Lower lobe of right lung (tissue), 2 donors: ENCODE measurements at regions not wholly inside any gene's neighbourhood (a gene's known extent, or its start where the extent isn't known, plus 50 kb on each side); places are given as distances from the start of the nearest gene placed in this dataset.

Source experiments
- ATAC-seq, 2 donors: fragments of 200-7000 bp; cut with Tn5 transposase; one replicate each; pipeline ENCODE4 v1.9.1; 2020 to 2022; ENCODE audit warnings: mild to moderate bottlenecking in 2 of 2, moderate library complexity in 2 of 2
- DNase-seq: peaks from one replicate; pipeline ENCODE4 v3.0.0-alpha.2; 2020
- H3K27ac ChIP-seq: fragments of 200-600 bp; one replicate; pipeline ENCODE4 v1.8.0; 2022
- H3K27me3 ChIP-seq: fragments of 200-600 bp; one replicate; pipeline ENCODE4 v1.8.0; 2022; ENCODE audit warnings: low read depth
- H3K36me3 ChIP-seq: fragments of 200-600 bp; one replicate; pipeline ENCODE4 v1.8.0; 2022; ENCODE audit warnings: mild to moderate bottlenecking
- H3K4me1 ChIP-seq: fragments of 200-600 bp; one replicate; pipeline ENCODE4 v1.8.0; 2022
- H3K4me3 ChIP-seq: fragments of 200-600 bp; one replicate; pipeline ENCODE4 v1.8.0; 2022; ENCODE audit warnings: mild to moderate bottlenecking
- H3K9me3 ChIP-seq: fragments of 200-600 bp; one replicate; pipeline ENCODE4 v1.8.0; 2022
- intact Hi-C: fragments of 100-400 bp; cut with DNase I; formaldehyde crosslinking; loops from one replicate; pipeline ENCODE4 v1.11.0; 2022
- TF ChIP-seq, protein P1 (sequence below): fragments of 200-600 bp; IDR thresholded peaks from one replicate; pipeline ENCODE4 v1.8.0; 2022; ENCODE audit warnings: antibody characterized with exemption, mild to moderate bottlenecking
- donor health status: DM: no; HTN: yes; CAD: no; lungs with severe emphysema.

DNA sequence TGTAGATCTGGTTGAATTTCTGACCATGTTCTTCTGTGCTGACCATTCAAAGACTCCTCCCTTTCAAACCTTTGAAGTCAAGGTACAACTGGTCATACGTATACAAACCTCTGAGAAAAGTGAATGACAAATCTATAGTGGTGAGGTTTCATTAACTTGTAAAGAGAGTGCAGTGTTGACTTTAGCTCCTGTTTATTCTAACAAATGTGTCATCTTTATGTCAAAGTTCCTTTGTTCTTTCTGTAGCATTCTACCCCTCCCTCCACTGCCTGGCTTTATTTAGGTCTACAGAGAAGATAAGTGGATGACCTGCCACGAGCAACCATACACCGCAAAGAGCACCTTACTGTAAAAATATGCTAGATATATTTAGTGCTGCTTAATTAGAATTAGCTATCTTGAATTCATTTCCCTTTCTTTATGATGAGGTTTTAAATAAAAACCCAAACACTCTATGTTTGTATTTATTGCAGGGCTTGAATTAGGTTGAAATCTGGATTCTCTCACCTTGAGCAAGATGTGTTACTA is 520.0 kb upstream of the CDH11 start:
- intact Hi-C loops: no loop called here
- no peak for ATAC-seq
- no peak for DNase-seq
- no peaks in the 10 kb centered on the region for H3K36me3 ChIP-seq
- H3K4me1 ChIP-seq: no peaks in the 10 kb centered on the region
- no peak overlapping the region for H3K27ac ChIP-seq
- TF ChIP-seq, protein P1, sequence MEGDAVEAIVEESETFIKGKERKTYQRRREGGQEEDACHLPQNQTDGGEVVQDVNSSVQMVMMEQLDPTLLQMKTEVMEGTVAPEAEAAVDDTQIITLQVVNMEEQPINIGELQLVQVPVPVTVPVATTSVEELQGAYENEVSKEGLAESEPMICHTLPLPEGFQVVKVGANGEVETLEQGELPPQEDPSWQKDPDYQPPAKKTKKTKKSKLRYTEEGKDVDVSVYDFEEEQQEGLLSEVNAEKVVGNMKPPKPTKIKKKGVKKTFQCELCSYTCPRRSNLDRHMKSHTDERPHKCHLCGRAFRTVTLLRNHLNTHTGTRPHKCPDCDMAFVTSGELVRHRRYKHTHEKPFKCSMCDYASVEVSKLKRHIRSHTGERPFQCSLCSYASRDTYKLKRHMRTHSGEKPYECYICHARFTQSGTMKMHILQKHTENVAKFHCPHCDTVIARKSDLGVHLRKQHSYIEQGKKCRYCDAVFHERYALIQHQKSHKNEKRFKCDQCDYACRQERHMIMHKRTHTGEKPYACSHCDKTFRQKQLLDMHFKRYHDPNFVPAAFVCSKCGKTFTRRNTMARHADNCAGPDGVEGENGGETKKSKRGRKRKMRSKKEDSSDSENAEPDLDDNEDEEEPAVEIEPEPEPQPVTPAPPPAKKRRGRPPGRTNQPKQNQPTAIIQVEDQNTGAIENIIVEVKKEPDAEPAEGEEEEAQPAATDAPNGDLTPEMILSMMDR: no peak
- H3K9me3 ChIP-seq: no peaks in the 10 kb centered on the region
- H3K27me3 ChIP-seq: no peaks in the 10 kb centered on the region
- no peak overlapping the region for H3K4me3 ChIP-seq

DNA sequence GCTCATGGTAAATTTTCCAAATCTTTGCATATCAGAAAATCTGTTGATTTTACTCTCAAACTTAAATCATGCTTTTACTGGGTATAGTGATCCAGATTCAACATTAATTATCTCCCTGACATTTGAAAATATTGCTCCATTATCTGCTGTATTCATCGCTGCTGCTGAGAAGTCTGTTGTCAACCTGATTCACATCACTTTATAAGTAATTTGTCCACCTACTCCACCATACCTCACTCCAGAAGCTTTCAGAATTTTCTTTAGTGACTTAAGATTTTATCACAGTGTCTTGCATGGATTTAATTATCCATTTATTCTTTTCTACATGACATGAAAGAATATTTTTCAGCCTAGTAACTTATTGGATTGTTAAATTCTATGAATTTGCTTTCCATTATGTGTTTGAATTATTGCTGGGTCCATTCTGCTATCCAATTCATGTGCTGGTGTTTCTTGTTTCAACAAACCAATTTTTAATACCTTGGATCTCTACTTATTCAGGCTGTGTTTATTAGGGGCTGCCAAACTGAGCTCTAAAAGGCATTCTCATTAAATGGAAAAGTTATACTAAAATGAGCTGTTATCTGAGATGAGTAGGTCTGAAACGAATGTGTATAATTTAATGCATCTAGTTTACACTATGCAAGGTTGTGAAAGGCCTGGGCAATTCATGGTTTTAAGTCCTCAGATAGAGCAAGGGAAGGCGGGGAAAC is 519.3 kb upstream of the CDH11 start:
- intact Hi-C loops: no loop called here
- no peak overlapping the region for H3K4me3 ChIP-seq
- ATAC-seq (no peak), DNase-seq (no peak)
- TF ChIP-seq, protein P1: no peak
- H3K27ac ChIP-seq: no peak overlapping the region
- no peaks in the 10 kb centered on the region for H3K9me3 ChIP-seq
- H3K36me3 ChIP-seq: no peaks in the 10 kb centered on the region
- no peaks in the 10 kb centered on the region for H3K27me3 ChIP-seq
- no peaks in the 10 kb centered on the region for H3K4me1 ChIP-seq

DNA sequence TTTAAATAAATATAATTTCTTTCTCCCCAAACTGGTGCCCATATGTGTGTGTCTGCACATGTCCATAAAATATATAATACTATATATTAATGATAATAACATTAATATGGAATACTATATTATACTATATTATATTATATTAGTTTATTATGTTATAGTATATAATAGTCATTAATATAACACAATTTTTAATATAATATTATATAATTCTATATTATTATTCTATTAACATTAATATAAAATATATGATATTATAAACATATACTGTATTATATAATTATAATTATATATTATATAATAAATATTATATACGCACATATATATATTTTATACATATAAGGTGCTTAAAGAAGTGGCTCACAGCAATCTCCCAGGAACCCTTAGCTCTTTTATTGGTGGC is 513.0 kb upstream of the CDH11 start:
- ATAC-seq (no peak), DNase-seq (no peak)
- intact Hi-C loops: no loop called here
- H3K9me3 ChIP-seq: no peaks in the 10 kb centered on the region
- H3K4me1 ChIP-seq: no peaks in the 10 kb centered on the region
- no peaks in the 10 kb centered on the region for H3K36me3 ChIP-seq
- H3K27ac ChIP-seq: no peak overlapping the region
- no peaks in the 10 kb centered on the region for H3K27me3 ChIP-seq
- TF ChIP-seq, protein P1: no peak
- H3K4me3 ChIP-seq: no peak overlapping the region

DNA sequence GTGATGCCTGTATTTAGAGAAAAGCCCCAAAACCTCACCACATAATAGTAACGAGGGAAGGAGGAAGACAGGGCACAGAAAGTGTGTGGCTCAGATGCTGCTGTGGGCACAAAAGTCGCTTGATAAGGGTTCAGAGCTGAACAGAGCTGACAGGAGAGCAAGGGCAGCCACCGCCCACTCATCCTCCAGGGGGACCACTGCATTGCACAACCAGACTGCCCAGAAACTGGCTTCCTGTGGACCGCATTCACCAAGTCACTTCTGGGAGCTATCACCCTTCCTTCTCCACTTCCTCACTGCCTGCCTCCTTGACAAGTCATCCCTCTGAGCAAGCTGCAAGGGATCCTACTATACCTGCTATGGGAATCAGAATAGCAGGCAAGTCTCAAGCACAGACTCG is 512.4 kb upstream of the CDH11 start:
- DNase-seq: no peak
- intact Hi-C loops: no loop called here
- no peak for ATAC-seq
- TF ChIP-seq, protein P1: no peak
- Histone ChIP-seq H3K9me3 (no peaks in the 10 kb centered on the region), H3K4me3 (no peak overlapping the region), H3K27me3 (no peaks in the 10 kb centered on the region), H3K4me1 (no peaks in the 10 kb centered on the region), H3K36me3 (no peaks in the 10 kb centered on the region), H3K27ac (no peak overlapping the region)

DNA sequence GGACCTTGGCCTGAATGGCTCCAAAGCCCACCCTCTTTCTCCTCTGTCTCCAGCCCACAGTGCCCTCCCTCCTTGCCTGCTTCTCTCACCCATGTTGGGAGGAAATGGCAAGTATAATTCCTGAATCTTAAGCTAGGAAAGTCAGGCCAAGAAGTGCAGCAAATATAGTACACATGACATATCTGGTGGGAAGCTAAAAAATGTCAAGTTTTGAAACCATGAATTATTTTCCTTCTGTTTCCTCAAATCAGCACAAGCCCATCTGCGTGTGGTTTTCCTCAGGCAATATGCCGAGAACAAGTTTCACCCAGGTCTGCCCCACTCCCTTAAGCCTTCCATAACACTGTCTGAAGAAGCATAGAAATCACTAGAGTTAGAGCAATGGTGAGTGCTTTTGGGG is 502.8 kb upstream of the CDH11 start:
- DNase-seq (no peak), ATAC-seq (no peak)
- Histone ChIP-seq H3K27me3 (no peaks in the 10 kb centered on the region), H3K4me1 (no peaks in the 10 kb centered on the region), H3K9me3 (no peaks in the 10 kb centered on the region), H3K36me3 (no peaks in the 10 kb centered on the region), H3K4me3 (no peak overlapping the region), H3K27ac (no peak overlapping the region)
- TF ChIP-seq, protein P1: no peak
- intact Hi-C loops: no loop called here
